ENCODE measurements at regions not wholly inside any gene's neighbourhood (a gene's known extent, or its start where the extent isn't known, plus 50 kb on each side); places are given as distances from the start of the nearest gene placed in this dataset.
"Not testable (repeated sequence)": the region's sequence is repeated elsewhere in the genome, so short reads cannot be mapped to it uniquely, and the experiment has no call there.

DNA sequence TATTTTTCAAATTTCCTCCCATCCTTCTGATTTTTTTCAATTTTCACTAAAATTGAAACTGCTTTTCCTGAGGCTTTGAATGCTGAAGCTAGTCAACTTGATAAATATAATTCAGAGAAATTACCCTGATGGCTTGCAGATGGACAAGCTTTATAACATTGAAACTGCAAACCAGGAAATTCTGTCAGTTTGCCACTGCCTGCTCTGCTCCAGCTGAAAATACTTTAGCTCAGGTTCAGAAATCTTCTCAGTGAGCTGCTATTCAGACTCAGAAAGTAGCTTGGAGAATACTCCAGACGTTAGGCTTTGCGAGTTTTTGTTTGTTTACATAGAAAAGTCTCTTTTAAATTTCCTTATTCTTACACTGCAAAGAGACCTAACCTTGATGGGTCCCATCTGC is 1574.7 kb downstream of the STIM2 start:
- ATAC-seq (no peak), DNase-seq (no peak)
- Mint-ChIP-seq H3K4me3 (no peak overlapping the region), H3K4me1 (no peaks in the 10 kb centered on the region), H3K27ac (no peak overlapping the region), H3K36me3 (ENCODE audit: low read depth) (no peaks in the 10 kb centered on the region), H3K27me3 (no peaks in the 10 kb centered on the region)
- H3K9me3 ChIP-seq (ENCODE audit: control insufficient read depth, low read length, poor library complexity, severe bottlenecking) = peaks cover 2% of the 10 kb centered on the region

DNA sequence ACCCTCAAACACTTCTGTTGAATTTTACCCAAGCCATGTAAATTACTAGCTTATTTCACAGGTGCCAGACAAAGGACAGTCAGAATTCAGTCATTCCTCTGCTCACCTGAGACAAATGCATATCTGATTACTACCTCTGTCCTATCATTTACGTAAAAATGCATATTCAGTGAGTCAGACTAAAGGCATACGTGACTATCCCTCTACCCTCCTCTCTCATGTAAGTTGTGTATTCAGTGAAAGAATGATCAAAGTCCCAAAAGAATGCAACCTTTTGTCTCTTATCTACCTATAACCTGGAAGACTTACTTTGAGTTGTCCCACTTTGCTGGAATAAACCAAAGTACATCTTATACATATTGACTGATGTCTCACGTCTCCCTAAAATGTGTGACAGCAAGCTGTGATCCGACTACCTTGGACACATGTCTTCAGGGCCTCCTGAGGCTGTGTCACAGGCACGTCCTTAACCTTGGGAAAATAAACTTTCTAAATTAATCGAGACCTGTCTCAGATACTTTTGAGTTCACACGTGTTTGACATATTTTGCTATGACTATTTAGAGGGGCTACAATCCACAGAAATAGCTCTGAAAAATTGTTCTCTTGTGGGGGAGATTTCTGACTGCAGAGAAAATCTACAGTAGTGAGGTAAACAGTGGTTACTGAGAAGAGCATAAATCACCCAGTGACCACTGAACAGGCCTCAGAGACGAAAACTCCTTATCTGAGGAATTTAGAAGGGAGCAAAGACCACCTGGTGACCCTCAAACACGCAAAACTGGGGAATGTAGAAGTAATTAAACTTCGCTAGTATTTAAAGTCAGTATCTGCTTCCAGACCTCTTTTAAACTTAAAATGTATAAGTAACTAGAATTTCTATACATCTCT is 1575.8 kb downstream of the STIM2 start:
- Mint-ChIP-seq H3K27me3 (no peaks in the 10 kb centered on the region), H3K27ac (no peak overlapping the region), H3K4me1 (no peaks in the 10 kb centered on the region), H3K36me3 (ENCODE audit: low read depth) (no peaks in the 10 kb centered on the region), H3K4me3 (no peak overlapping the region)
- ATAC-seq (no peak), DNase-seq (no peak)
- H3K9me3 ChIP-seq (ENCODE audit: control insufficient read depth, low read length, poor library complexity, severe bottlenecking) = peaks cover 2% of the 10 kb centered on the region

GRCh38 chr4:28443371-28443770 is 1582.7 kb downstream of the STIM2 start:
- no peak overlapping the region for H3K4me3 Mint-ChIP-seq
- ATAC-seq = no peak
- no peaks in the 10 kb centered on the region for H3K9me3 ChIP-seq (ENCODE audit: control insufficient read depth, low read length, poor library complexity, severe bottlenecking)
- no peaks in the 10 kb centered on the region for H3K4me1 Mint-ChIP-seq
- no peaks in the 10 kb centered on the region for H3K36me3 Mint-ChIP-seq (ENCODE audit: low read depth)
- DNase-seq = no peak
- H3K27ac Mint-ChIP-seq = no peak overlapping the region
- H3K27me3 Mint-ChIP-seq = no peaks in the 10 kb centered on the region

GRCh38 chr4:28443801-28444412 is 1583.3 kb downstream of the STIM2 start:
- no peaks in the 10 kb centered on the region for H3K9me3 ChIP-seq (ENCODE audit: control insufficient read depth, low read length, poor library complexity, severe bottlenecking)
- Mint-ChIP-seq H3K27me3 (no peaks in the 10 kb centered on the region), H3K36me3 (ENCODE audit: low read depth) (no peaks in the 10 kb centered on the region), H3K4me1 (no peaks in the 10 kb centered on the region), H3K4me3 (no peak overlapping the region), H3K27ac (no peak overlapping the region)
- no peak for ATAC-seq
- DNase-seq = no peak

DNA sequence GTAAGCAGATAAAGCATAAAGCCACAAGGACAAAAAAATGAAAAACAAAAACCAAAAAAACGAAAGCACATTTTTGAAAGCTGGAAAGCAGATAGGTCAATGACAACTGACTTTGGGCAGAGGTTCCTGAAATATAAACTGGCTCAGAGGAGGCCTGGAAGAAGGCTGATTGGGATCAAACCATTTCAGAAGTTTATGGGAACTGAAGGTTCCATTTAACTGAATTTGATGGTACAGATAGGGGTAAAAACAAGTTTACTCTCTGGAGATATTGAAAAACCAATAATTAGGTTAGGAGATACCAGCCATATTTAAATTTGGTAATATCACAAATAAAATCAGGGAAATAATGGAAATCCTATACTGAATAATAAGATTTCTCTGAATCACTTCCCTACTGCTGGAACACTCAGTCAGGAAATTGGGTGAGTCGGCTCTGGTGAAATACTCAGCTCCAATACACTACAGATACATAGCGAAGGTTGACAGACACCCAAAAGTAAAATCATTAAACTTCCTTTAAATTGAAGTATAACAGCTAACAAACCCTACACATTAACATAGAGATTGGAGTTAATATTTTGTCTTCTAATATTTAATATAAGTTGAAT is 1584.3 kb downstream of the STIM2 start:
- H3K9me3 ChIP-seq (ENCODE audit: control insufficient read depth, low read length, poor library complexity, severe bottlenecking) = no peaks in the 10 kb centered on the region
- Mint-ChIP-seq H3K27me3 (no peaks in the 10 kb centered on the region), H3K4me1 (no peaks in the 10 kb centered on the region), H3K4me3 (no peak overlapping the region), H3K27ac (no peak overlapping the region), H3K36me3 (ENCODE audit: low read depth) (no peaks in the 10 kb centered on the region)
- ATAC-seq = no peak
- no peak for DNase-seq

DNA sequence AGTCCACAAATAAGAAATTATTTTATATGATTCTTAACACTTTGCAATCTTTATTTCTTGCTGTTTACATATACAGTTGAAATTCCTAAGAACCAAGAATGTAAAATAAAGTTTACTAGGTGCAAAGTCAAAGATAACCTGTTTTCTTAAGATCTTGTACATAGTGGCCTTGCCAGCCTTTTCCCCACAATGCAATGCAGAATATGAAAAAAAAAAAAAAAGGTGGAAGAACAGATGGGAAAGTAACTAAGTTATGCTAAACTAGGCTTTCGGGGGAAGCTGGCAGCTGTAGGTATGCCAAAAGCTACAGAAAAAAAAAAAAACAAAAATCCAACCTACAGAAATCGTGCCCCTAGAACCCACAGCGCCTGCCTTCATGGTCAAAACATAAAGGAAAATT is 1588.4 kb downstream of the STIM2 start:
- Mint-ChIP-seq H3K36me3 (ENCODE audit: low read depth) (no peaks in the 10 kb centered on the region), H3K4me1 (no peaks in the 10 kb centered on the region), H3K4me3 (no peak overlapping the region), H3K27me3 (no peaks in the 10 kb centered on the region), H3K27ac (no peak overlapping the region)
- no peak for ATAC-seq
- no peaks in the 10 kb centered on the region for H3K9me3 ChIP-seq (ENCODE audit: control insufficient read depth, low read length, poor library complexity, severe bottlenecking)
- no peak for DNase-seq

DNA sequence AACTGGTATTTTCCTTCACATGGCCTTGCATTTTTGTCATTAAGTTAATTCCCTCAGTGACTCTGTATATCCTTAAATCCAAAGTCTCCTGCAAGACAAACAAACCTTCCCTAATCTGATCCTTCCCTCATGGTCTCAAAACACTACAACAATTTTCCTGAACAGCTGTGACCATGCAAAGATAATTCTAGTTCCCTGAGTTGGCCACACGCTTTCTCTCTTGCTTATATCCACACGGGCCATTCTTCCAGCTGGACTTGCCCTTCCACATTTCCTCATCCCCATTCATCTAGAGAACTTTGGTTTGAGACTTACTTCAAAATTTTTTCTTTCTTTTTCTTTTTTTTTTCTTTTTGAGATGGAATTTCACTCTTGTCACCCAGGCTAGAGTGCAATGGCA is 1590.7 kb downstream of the STIM2 start:
- Mint-ChIP-seq H3K27ac (no peak overlapping the region), H3K36me3 (ENCODE audit: low read depth) (no peaks in the 10 kb centered on the region), H3K4me3 (no peak overlapping the region), H3K27me3 (no peaks in the 10 kb centered on the region), H3K4me1 (no peaks in the 10 kb centered on the region)
- DNase-seq (no peak), ATAC-seq (no peak)
- H3K9me3 ChIP-seq (ENCODE audit: control insufficient read depth, low read length, poor library complexity, severe bottlenecking) = no peaks in the 10 kb centered on the region

DNA sequence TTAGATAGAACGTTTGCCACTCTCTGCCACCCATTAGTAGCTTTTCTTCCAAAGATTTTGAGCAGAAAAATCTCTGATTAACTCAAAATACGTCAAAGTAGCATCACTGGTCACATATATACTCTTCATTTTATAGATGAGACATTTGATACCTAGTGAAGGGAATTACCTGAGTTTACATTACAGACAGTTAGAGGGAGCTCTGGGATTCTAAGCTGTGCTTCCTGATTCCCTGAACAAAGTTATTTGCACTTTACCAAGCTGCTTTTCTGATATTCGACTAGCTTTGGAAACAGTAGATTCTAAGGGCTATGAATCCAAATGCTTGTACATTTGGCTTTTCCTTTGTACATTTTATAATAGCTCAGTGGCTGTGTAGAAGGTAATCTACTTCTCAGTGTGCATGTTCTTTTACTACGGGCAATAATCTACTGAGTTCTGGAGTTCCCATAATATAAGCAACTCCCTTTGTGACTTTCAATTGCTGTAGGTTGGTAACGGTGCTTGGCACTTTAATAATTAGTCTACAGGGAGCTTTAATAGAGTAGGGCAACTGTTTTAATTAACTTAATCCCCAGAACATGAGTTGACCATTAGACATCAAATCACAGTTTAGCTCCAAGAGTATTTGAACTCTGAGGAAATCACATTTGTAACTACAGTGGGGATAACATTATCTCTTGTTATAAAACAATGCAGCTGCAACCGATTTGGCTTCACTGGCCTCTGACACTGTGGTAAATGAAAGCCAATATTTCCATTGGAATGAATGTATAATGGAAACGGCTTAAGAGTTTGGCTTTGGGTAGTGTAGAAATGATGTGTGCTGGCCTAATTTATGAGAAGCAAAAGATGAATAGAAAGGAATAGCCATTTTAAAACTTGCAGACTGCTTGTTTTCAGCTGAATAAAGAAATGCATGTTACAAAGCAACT is 1602.4 kb downstream of the STIM2 start:
- H3K9me3 ChIP-seq (ENCODE audit: control insufficient read depth, low read length, poor library complexity, severe bottlenecking) = no peaks in the 10 kb centered on the region
- Mint-ChIP-seq H3K27me3 (no peaks in the 10 kb centered on the region), H3K36me3 (ENCODE audit: low read depth) (no peaks in the 10 kb centered on the region), H3K4me1 (no peaks in the 10 kb centered on the region), H3K27ac (no peak overlapping the region), H3K4me3 (no peak overlapping the region)
- DNase-seq (no peak), ATAC-seq (no peak)

GRCh38 chr4:28464823-28465222 is 1604.2 kb downstream of the STIM2 start:
- no peaks in the 10 kb centered on the region for H3K36me3 Mint-ChIP-seq (ENCODE audit: low read depth)
- no peaks in the 10 kb centered on the region for H3K9me3 ChIP-seq (ENCODE audit: control insufficient read depth, low read length, poor library complexity, severe bottlenecking)
- H3K27ac Mint-ChIP-seq = no peak overlapping the region
- H3K27me3 Mint-ChIP-seq = no peaks in the 10 kb centered on the region
- H3K4me3 Mint-ChIP-seq = no peak overlapping the region
- no peak for DNase-seq
- no peaks in the 10 kb centered on the region for H3K4me1 Mint-ChIP-seq
- ATAC-seq = no peak

DNA sequence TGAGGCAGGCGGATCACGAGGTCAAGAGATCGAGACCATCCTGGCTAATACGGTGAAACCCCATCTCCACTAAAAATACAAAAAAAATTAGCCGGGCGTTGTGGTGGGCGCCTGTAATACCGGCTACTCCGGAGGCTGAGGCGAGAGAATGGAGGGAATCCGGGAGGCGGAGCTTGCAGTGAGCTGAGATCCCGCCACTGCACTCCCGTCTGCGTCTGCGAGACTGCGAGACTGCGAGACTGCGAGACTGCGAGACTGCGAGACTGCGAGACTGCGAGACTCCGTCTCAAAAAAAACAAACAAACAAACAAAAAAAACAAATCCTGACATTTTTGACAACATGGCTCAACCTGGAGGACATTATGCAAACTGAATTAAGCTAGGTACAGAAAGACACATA is 1606.2 kb downstream of the STIM2 start:
- not testable (repeated sequence) for H3K27me3 Mint-ChIP-seq; H3K4me1 Mint-ChIP-seq; DNase-seq; H3K4me3 Mint-ChIP-seq; H3K36me3 Mint-ChIP-seq (ENCODE audit: low read depth); ATAC-seq; H3K9me3 ChIP-seq (ENCODE audit: control insufficient read depth, low read length, poor library complexity, severe bottlenecking); H3K27ac Mint-ChIP-seq

DNA sequence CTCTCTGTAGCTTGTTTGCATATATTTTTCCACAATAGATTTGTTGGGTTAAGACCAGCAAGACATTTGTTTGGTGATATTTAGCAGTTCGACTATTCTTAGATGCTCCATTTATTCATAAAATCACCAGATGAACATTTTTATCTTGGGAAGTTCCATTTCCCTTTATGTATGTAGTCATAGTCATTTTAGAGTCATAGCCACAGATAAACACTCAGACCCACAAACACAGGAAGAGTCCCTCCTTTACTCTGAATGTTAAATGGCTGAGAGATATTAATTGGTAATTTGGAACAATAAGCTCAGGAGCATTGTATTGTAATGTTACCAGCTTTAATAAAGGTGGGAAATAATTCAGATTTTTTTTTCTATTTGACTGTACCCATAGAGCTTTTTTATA is 1608.7 kb downstream of the STIM2 start:
- H3K36me3 Mint-ChIP-seq (ENCODE audit: low read depth) = no peaks in the 10 kb centered on the region
- H3K4me1 Mint-ChIP-seq = no peaks in the 10 kb centered on the region
- ATAC-seq = no peak
- H3K27ac Mint-ChIP-seq = no peak overlapping the region
- no peak overlapping the region for H3K4me3 Mint-ChIP-seq
- DNase-seq = no peak
- H3K9me3 ChIP-seq (ENCODE audit: control insufficient read depth, low read length, poor library complexity, severe bottlenecking) = peaks cover 4% of the 10 kb centered on the region
- H3K27me3 Mint-ChIP-seq = no peaks in the 10 kb centered on the region

GRCh38 chr4:28469886-28470285 is 1609.2 kb downstream of the STIM2 start:
- H3K36me3 Mint-ChIP-seq (ENCODE audit: low read depth) = no peaks in the 10 kb centered on the region
- DNase-seq (no peak), ATAC-seq (no peak)
- H3K4me1 Mint-ChIP-seq = no peaks in the 10 kb centered on the region
- no peak overlapping the region for H3K27ac Mint-ChIP-seq
- H3K27me3 Mint-ChIP-seq = no peaks in the 10 kb centered on the region
- H3K4me3 Mint-ChIP-seq = no peak overlapping the region
- H3K9me3 ChIP-seq (ENCODE audit: control insufficient read depth, low read length, poor library complexity, severe bottlenecking) = peaks cover 4% of the 10 kb centered on the region

DNA sequence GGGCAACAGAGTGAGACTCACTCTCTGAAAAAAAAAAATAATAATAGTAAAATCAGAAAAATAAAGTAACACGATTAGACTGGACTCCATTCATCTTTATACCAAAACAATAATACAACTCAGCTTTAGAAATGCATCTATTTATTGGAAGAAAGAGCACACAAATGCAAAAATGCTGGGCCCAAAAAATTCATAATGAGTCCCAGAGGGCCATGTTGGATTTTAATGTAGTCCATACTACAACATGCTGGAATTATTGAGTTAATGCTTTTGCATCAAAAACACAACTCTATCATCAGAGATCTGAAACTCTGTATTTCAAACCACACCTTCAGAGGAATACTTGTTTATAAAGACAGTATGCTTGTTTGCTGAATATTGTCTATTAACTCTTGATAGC is 1614.7 kb downstream of the STIM2 start:
- H3K4me3 Mint-ChIP-seq = no peak overlapping the region
- ATAC-seq = no peak
- H3K27me3 Mint-ChIP-seq = no peaks in the 10 kb centered on the region
- peaks cover 4% of the 10 kb centered on the region for H3K9me3 ChIP-seq (ENCODE audit: control insufficient read depth, low read length, poor library complexity, severe bottlenecking)
- no peaks in the 10 kb centered on the region for H3K4me1 Mint-ChIP-seq
- H3K36me3 Mint-ChIP-seq (ENCODE audit: low read depth) = no peaks in the 10 kb centered on the region
- H3K27ac Mint-ChIP-seq = no peak overlapping the region
- no peak for DNase-seq

Measured in T-helper 17 cell (primary cell).